ENCODE measurements at regions not wholly inside any gene's neighbourhood (a gene's known extent, or its start where the extent isn't known, plus 50 kb on each side); places are given as distances from the start of the nearest gene placed in this dataset.

DNA sequence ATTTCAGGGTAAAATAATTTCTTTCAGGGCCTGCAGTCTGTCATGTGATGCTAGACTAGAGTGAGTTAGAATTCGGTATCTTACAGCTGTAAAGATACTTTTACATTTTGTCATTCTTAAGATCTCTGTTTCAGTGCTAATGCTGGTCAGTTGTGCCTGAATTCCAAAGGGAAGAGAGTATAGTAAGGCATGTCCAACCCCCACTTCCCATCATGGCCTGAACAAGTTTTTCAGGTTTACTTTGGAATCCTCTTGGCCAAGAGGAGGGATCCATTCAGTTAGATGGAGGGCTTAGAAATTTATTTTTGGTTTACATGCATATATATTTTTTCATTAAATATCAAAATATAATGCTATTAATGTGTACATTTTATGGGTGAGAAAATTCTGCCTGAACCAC lies 596.6 kb downstream of the XIRP2 start:
- TF ChIP-seq CTCF (IDR thresholded peaks at IDR 0.05; ENCODE audit: low read depth, low read length, missing input control), result no peak
- TF ChIP-seq, protein P1, sequence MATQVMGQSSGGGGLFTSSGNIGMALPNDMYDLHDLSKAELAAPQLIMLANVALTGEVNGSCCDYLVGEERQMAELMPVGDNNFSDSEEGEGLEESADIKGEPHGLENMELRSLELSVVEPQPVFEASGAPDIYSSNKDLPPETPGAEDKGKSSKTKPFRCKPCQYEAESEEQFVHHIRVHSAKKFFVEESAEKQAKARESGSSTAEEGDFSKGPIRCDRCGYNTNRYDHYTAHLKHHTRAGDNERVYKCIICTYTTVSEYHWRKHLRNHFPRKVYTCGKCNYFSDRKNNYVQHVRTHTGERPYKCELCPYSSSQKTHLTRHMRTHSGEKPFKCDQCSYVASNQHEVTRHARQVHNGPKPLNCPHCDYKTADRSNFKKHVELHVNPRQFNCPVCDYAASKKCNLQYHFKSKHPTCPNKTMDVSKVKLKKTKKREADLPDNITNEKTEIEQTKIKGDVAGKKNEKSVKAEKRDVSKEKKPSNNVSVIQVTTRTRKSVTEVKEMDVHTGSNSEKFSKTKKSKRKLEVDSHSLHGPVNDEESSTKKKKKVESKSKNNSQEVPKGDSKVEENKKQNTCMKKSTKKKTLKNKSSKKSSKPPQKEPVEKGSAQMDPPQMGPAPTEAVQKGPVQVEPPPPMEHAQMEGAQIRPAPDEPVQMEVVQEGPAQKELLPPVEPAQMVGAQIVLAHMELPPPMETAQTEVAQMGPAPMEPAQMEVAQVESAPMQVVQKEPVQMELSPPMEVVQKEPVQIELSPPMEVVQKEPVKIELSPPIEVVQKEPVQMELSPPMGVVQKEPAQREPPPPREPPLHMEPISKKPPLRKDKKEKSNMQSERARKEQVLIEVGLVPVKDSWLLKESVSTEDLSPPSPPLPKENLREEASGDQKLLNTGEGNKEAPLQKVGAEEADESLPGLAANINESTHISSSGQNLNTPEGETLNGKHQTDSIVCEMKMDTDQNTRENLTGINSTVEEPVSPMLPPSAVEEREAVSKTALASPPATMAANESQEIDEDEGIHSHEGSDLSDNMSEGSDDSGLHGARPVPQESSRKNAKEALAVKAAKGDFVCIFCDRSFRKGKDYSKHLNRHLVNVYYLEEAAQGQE (IDR thresholded peaks at IDR 0.05), result no peak
- no peak for TF ChIP-seq ATF3 (IDR thresholded peaks at IDR 0.05)
- no peak for TF ChIP-seq GABPA (IDR thresholded peaks at IDR 0.05 in 1 of 2, conservative IDR thresholded peaks at IDR 0.05 in 1 of 2)
- no peak for TF ChIP-seq YY1 (IDR thresholded peaks at IDR 0.05)
- no peak for TF ChIP-seq RAD21 (IDR thresholded peaks at IDR 0.05)
